Subcutaneous abdominal adipose tissue (tissue), 5 donors: ENCODE measurements at regions not wholly inside any gene's neighbourhood (a gene's known extent, or its start where the extent isn't known, plus 50 kb on each side); places are given as distances from the start of the nearest gene placed in this dataset.

ENCODE experiments used
- H3K27ac ChIP-seq: one replicate; pipeline ENCODE4 v1.7.0; 2013; ENCODE audit warnings: low read depth, mild to moderate bottlenecking, inconsistent platforms, low read length, moderate library complexity
- H3K27me3 ChIP-seq, 5 donors: one replicate each; pipeline ENCODE4 v1.7.0; 2013; ENCODE audit warnings: low read length in 5 of 5, inconsistent platforms in 1 of 5; ENCODE audit not compliant: control insufficient read depth in 5 of 5, insufficient read depth in 4 of 5
- H3K36me3 ChIP-seq, 5 donors: one replicate each; pipeline ENCODE4 v1.7.0; 2013; ENCODE audit warnings: low read length in 5 of 5; ENCODE audit not compliant: control insufficient read depth in 5 of 5, insufficient read depth in 5 of 5
- H3K4me1 ChIP-seq, 5 donors: one replicate each; pipeline ENCODE4 v1.7.0; 2013; ENCODE audit warnings: low read length in 5 of 5, mild to moderate bottlenecking in 3 of 5, moderate library complexity in 1 of 5; ENCODE audit not compliant: control insufficient read depth in 5 of 5, insufficient read depth in 5 of 5
- H3K4me3 ChIP-seq, 5 donors: one replicate each; pipeline ENCODE4 v1.7.0; 2013; ENCODE audit warnings: low read length in 5 of 5, low read depth in 1 of 5
- H3K9ac ChIP-seq, 5 donors: one replicate each; pipeline ENCODE4 v1.7.0; 2013; ENCODE audit warnings: low read length in 5 of 5, mild to moderate bottlenecking in 4 of 5, moderate library complexity in 3 of 5
- H3K9me3 ChIP-seq, 5 donors: one replicate each; pipeline ENCODE4 v1.7.0; 2013; ENCODE audit warnings: low read length in 5 of 5; ENCODE audit not compliant: control insufficient read depth in 5 of 5
- donor health status: healthy.
- donor health status: healthy.
- donor health status: healthy.
- donor health status: healthy.
- donor health status: healthy.

- Histone ChIP-seq H3K9ac (no peak overlapping the region), H3K4me3 (no peak overlapping the region), H3K36me3 (no peaks in the 10 kb centered on the region), H3K9me3 (no peaks in the 10 kb centered on the region), H3K27ac (no peak overlapping the region), H3K4me1 (peaks cover 0 to 4% (median 0%) of the 10 kb centered on the region in 5 donors), H3K27me3 (peaks cover 0 to 14% (median 8%) of the 10 kb centered on the region in 5 donors)
Measured at GRCh38 chr15:62946940-62947339, 95.6 kb upstream of the TPM1 start.

- Histone ChIP-seq H3K27me3 (peaks cover 0 to 16% (median 11%) of the 10 kb centered on the region in 5 donors), H3K9me3 (no peaks in the 10 kb centered on the region), H3K36me3 (no peaks in the 10 kb centered on the region), H3K27ac (no peak overlapping the region), H3K9ac (no peak overlapping the region), H3K4me1 (no peaks in the 10 kb centered on the region), H3K4me3 (no peak overlapping the region)
Measured at GRCh38 chr15:62950462-62950931, 92.0 kb upstream of the TPM1 start.

GRCh38 chr15:62951481-62951880 lies 91.1 kb upstream of the TPM1 start:
- H3K9me3 ChIP-seq, result no peaks in the 10 kb centered on the region
- no peak overlapping the region for H3K9ac ChIP-seq
- peaks cover 0 to under 1% (median 0%) of the 10 kb centered on the region in 5 donors for H3K4me1 ChIP-seq
- H3K27ac ChIP-seq, result no peak overlapping the region
- H3K36me3 ChIP-seq, result no peaks in the 10 kb centered on the region
- peaks cover 0 to 16% (median 11%) of the 10 kb centered on the region in 5 donors for H3K27me3 ChIP-seq
- no peak overlapping the region for H3K4me3 ChIP-seq

- Histone ChIP-seq H3K9me3 (no peaks in the 10 kb centered on the region), H3K36me3 (no peaks in the 10 kb centered on the region)
Measured at GRCh38 chr15:62953021-62953420, 89.5 kb upstream of the TPM1 start.

GRCh38 chr15:62953496-62954045 lies 89.0 kb upstream of the TPM1 start:
- H3K4me1 ChIP-seq, result peaks cover 0 to 17% (median 6%) of the 10 kb centered on the region in 5 donors
- no peak overlapping the region for H3K27ac ChIP-seq
- H3K4me3 ChIP-seq, result no peak overlapping the region
- peaks cover 0 to 16% (median 10%) of the 10 kb centered on the region in 5 donors for H3K27me3 ChIP-seq
- no peaks in the 10 kb centered on the region for H3K9me3 ChIP-seq
- no peaks in the 10 kb centered on the region for H3K36me3 ChIP-seq
- H3K9ac ChIP-seq, result no peak overlapping the region

More at GRCh38 chr15:62953021-62953420, 89.5 kb upstream of the TPM1 start:
- Histone ChIP-seq H3K9ac (no peak overlapping the region), H3K4me1 (peaks cover 0 to 12% (median under 1%) of the 10 kb centered on the region in 5 donors), H3K27ac (no peak overlapping the region), H3K4me3 (no peak overlapping the region), H3K27me3 (peaks cover 0 to 16% (median 10%) of the 10 kb centered on the region in 5 donors)

DNA sequence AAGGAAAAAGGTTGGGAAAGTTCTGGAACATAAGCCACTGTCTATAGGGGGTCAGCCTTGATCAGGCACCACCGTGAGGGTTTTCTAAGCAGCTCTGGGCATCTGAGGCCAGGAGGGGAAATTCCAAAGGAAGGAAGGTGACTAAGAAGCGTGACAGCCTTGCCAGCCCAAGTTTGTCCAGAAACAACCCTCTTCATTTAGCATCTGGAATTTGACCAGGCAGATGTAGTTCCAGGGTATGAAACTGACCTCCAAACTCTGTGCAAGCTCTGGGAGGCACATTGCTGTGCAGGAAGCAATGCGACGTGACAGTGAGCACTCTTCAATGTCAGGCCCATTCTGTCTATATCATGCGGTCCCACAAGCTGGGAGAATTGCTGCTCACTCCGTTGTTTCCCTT lies 85.4 kb upstream of the TPM1 start:
- Histone ChIP-seq H3K4me3 (no peak overlapping the region), H3K36me3 (no peaks in the 10 kb centered on the region), H3K27ac (no peak overlapping the region)

GRCh38 chr15:62958528-62959363 lies 83.8 kb upstream of the TPM1 start:
- no peak overlapping the region for H3K27ac ChIP-seq
- H3K4me1 ChIP-seq, result peaks cover 0 to 18% (median 11%) of the 10 kb centered on the region in 5 donors

More for the DNA sequence above, 85.4 kb upstream of the TPM1 start:
- Histone ChIP-seq H3K4me1 (peaks cover 0 to 18% (median 11%) of the 10 kb centered on the region in 5 donors), H3K9me3 (no peaks in the 10 kb centered on the region), H3K27me3 (peaks cover 0 to 7% (median 0%) of the 10 kb centered on the region in 5 donors), H3K9ac (no peak overlapping the region)

GRCh38 chr15:62961134-62961533 lies 81.4 kb upstream of the TPM1 start:
- Histone ChIP-seq H3K27ac (no peak overlapping the region), H3K9ac (no peak overlapping the region), H3K4me3 (no peak overlapping the region), H3K36me3 (no peaks in the 10 kb centered on the region), H3K9me3 (no peaks in the 10 kb centered on the region), H3K27me3 (no peaks in the 10 kb centered on the region), H3K4me1 (peaks cover 0 to 18% (median 11%) of the 10 kb centered on the region in 5 donors)

More at GRCh38 chr15:62958528-62959363, 83.8 kb upstream of the TPM1 start:
- no peak overlapping the region for H3K4me3 ChIP-seq
- H3K9me3 ChIP-seq, result no peaks in the 10 kb centered on the region
- H3K9ac ChIP-seq, result no peak overlapping the region
- no peaks in the 10 kb centered on the region for H3K36me3 ChIP-seq
- no peaks in the 10 kb centered on the region for H3K27me3 ChIP-seq

DNA sequence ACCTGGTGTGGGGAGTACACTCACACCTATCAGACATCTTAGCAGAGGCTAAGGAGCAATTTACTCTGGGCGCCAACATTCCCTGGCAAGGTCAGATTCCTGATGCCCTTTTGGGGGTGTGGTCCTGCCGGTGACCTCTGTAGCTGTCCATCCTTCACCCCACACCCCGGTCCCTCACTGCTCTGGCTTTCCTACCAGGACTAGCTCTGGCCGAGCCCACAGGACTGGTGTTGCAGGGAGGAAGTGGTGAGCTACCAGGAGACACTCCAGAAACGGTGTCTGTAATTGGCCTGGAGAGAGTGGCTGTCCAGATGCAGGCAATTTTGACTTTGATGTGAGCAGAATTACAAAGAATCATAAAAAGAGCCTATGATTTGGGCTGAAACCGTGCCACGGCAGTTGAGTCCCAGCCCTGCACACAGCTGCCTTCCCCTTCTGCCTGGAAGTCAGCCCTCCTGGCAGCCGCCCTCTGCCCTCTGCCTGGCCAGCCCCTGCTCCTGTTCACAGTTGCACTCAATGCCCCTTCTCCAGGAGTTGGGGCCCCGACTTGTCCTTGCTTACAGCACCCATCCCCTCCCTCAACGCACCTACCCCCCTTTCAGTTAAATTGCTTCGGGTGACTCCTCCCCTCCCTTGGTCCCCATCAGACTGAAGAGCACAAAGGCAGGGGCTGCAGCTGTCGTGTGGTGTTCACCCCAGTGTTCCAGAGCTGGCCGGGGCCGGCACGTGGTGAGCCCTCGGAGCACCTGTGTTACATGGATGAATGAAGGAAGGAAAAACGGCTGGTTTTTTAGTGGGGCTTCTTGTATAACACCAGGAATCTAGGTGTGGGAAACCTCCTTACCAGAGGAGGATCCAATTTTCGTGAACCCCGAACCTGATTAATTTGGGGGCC lies 80.2 kb upstream of the TPM1 start:
- H3K9ac ChIP-seq, result no peak overlapping the region
- H3K27me3 ChIP-seq, result no peaks in the 10 kb centered on the region
- H3K9me3 ChIP-seq, result no peaks in the 10 kb centered on the region
- H3K4me1 ChIP-seq, result peaks cover 0 to 11% (median 8%) of the 10 kb centered on the region in 5 donors
- H3K36me3 ChIP-seq, result no peaks in the 10 kb centered on the region
- H3K4me3 ChIP-seq, result no peak overlapping the region
- H3K27ac ChIP-seq, result no peak overlapping the region
